ENCODE measurements at regions not wholly inside any gene's neighbourhood (a gene's known extent, or its start where the extent isn't known, plus 50 kb on each side); places are given as distances from the start of the nearest gene placed in this dataset.

GRCh38 chr3:82475306-82475705 is 713.9 kb upstream of the GBE1 start:
- H3K4me2 ChIP-seq (ENCODE audit: low read depth, low read length): no peak overlapping the region
- no peak for TF ChIP-seq CTCF (IDR thresholded peaks at IDR 0.05; ENCODE audit: low read length)

DNA sequence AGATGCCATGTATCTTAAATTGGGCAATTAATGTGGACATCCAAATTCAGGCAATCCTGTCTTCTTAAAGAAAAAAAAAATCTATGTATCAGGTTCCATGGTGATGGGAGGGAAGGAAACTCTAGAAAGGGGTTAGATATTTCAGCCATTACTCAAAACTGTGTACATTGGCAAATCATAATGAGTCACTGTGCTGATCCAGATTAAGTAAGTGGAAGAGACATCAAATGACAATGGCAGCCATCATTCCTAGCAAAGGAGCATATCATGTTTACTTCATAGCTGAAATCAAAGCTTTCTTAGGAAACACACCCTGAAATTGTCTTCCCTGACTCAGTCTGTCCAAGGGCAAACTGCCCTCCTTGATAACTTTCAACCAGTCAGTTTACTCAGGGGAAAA is 713.3 kb upstream of the GBE1 start:
- Histone ChIP-seq H3F3A (ENCODE audit: insufficient read depth, low read length) (no peaks in the 10 kb centered on the region), H2AFZ (ENCODE audit: low read length) (no peak overlapping the region), H3K27me3 (replicated peaks; ENCODE audit: insufficient read depth, low read length) (no peaks in the 10 kb centered on the region), H3K4me3 (ENCODE audit: low read length) (no peak overlapping the region), H3K27ac (ENCODE audit: low read length) (no peak overlapping the region), H3K36me3 (replicated peaks; ENCODE audit: insufficient read depth, low read length) (no peaks in the 10 kb centered on the region), H3K79me2 (ENCODE audit: low read length) (no peaks in the 10 kb centered on the region), H3K9me2 (replicated peaks; ENCODE audit: insufficient read depth, low read length) (no peaks in the 10 kb centered on the region), H3K9me3 (replicated peaks; ENCODE audit: insufficient read depth, low read length) (no peaks in the 10 kb centered on the region), H4K20me1 (ENCODE audit: insufficient read depth, low read length) (no peaks in the 10 kb centered on the region), H3K9ac (ENCODE audit: low read length) (no peak overlapping the region), H3K4me2 (ENCODE audit: low read depth, low read length) (no peak overlapping the region), H3K4me1 (ENCODE audit: low read length) (no peaks in the 10 kb centered on the region)
- TF ChIP-seq CTCF (IDR thresholded peaks at IDR 0.05; ENCODE audit: low read length) (no peak), EZH2phosphoT487 (IDR thresholded peaks at IDR 0.05; ENCODE audit: low read length) (no peak), EZH2 (optimal IDR thresholded peaks at IDR 0.05; ENCODE audit: low read depth, low read length) (no peak)
- no peak for DNase-seq

More at GRCh38 chr3:82475306-82475705, 713.9 kb upstream of the GBE1 start:
- Histone ChIP-seq H3K4me1 (ENCODE audit: low read length) (no peaks in the 10 kb centered on the region), H3K27ac (ENCODE audit: low read length) (no peak overlapping the region), H2AFZ (ENCODE audit: low read length) (no peak overlapping the region), H3F3A (ENCODE audit: insufficient read depth, low read length) (no peaks in the 10 kb centered on the region), H3K9me3 (replicated peaks; ENCODE audit: insufficient read depth, low read length) (no peaks in the 10 kb centered on the region), H3K9ac (ENCODE audit: low read length) (no peak overlapping the region), H3K79me2 (ENCODE audit: low read length) (no peaks in the 10 kb centered on the region), H3K36me3 (replicated peaks; ENCODE audit: insufficient read depth, low read length) (no peaks in the 10 kb centered on the region), H3K9me2 (replicated peaks; ENCODE audit: insufficient read depth, low read length) (no peaks in the 10 kb centered on the region), H3K27me3 (replicated peaks; ENCODE audit: insufficient read depth, low read length) (no peaks in the 10 kb centered on the region), H4K20me1 (ENCODE audit: insufficient read depth, low read length) (no peaks in the 10 kb centered on the region), H3K4me3 (ENCODE audit: low read length) (no peak overlapping the region)
- DNase-seq: no peak

- no peak overlapping the region for H3K27ac ChIP-seq (ENCODE audit: low read length)
- DNase-seq: no peak
Observed at GRCh38 chr3:82473864-82474541, 712.6 kb upstream of the GBE1 start.

More at GRCh38 chr3:82473864-82474541, 712.6 kb upstream of the GBE1 start:
- Histone ChIP-seq H3K9me3 (replicated peaks; ENCODE audit: insufficient read depth, low read length) (no peaks in the 10 kb centered on the region), H3K36me3 (replicated peaks; ENCODE audit: insufficient read depth, low read length) (no peaks in the 10 kb centered on the region), H3K9me2 (replicated peaks; ENCODE audit: insufficient read depth, low read length) (no peaks in the 10 kb centered on the region), H4K20me1 (ENCODE audit: insufficient read depth, low read length) (no peaks in the 10 kb centered on the region), H3F3A (ENCODE audit: insufficient read depth, low read length) (no peaks in the 10 kb centered on the region), H2AFZ (ENCODE audit: low read length) (no peak overlapping the region), H3K79me2 (ENCODE audit: low read length) (no peaks in the 10 kb centered on the region), H3K4me1 (ENCODE audit: low read length) (no peaks in the 10 kb centered on the region), H3K4me2 (ENCODE audit: low read depth, low read length) (no peak overlapping the region), H3K4me3 (ENCODE audit: low read length) (no peak overlapping the region), H3K9ac (ENCODE audit: low read length) (no peak overlapping the region), H3K27me3 (replicated peaks; ENCODE audit: insufficient read depth, low read length) (no peaks in the 10 kb centered on the region)
- no peak for TF ChIP-seq EZH2 (optimal IDR thresholded peaks at IDR 0.05; ENCODE audit: low read depth, low read length)
- TF ChIP-seq CTCF (IDR thresholded peaks at IDR 0.05; ENCODE audit: low read length): no peak
- no peak for TF ChIP-seq EZH2phosphoT487 (IDR thresholded peaks at IDR 0.05; ENCODE audit: low read length)

Data from MM.1S (cell line).